Amniotic epithelial cell (primary cell): ENCODE measurements at regions not wholly inside any gene's neighbourhood (a gene's known extent, or its start where the extent isn't known, plus 50 kb on each side); places are given as distances from the start of the nearest gene placed in this dataset.

Experiments used
- DNase-seq: peaks from one replicate; pipeline ENCODE4 v3.0.0-alpha.2; 2010; ENCODE audit warnings: low read depth

- no peak for DNase-seq
Measured at GRCh38 chr4:141403782-141404181, 183.1 kb downstream of the ZNF330 start.

GRCh38 chr4:141406237-141406636, 185.5 kb downstream of the ZNF330 start:
- peak; percentile 37 for DNase-seq

- DNase-seq, result no peak
Measured at GRCh38 chr4:141409556-141409955, 188.9 kb downstream of the ZNF330 start.

- DNase-seq, result peak; percentile 9
Measured at GRCh38 chr4:141410839-141411238, 190.1 kb downstream of the ZNF330 start.

GRCh38 chr4:141411936-141412335, 191.2 kb downstream of the ZNF330 start:
- DNase-seq, result no peak

GRCh38 chr4:141413366-141413765, 192.7 kb downstream of the ZNF330 start:
- DNase-seq, result no peak

- DNase-seq, result no peak
Measured at GRCh38 chr4:141415651-141416050, 195.0 kb downstream of the ZNF330 start.

GRCh38 chr4:141416219-141416618, 195.5 kb downstream of the ZNF330 start:
- no peak for DNase-seq

- DNase-seq, result no peak
Measured at GRCh38 chr4:141416677-141417363, 196.1 kb downstream of the ZNF330 start.

- peak; percentile 21 for DNase-seq
Measured at GRCh38 chr4:141417387-141417786, 196.7 kb downstream of the ZNF330 start.

- peak; percentile 80 for DNase-seq
Measured at GRCh38 chr4:141425124-141425523, 204.4 kb downstream of the ZNF330 start.

- DNase-seq, result peak; percentile 7
Measured at GRCh38 chr4:141427726-141428296, 207.1 kb downstream of the ZNF330 start.

GRCh38 chr4:141429933-141430332, 206.4 kb upstream of the IL15 start:
- DNase-seq, result no peak

- no peak for DNase-seq
Measured at GRCh38 chr4:141430686-141431085, 205.7 kb upstream of the IL15 start.

- peak; percentile 66 for DNase-seq
Measured at GRCh38 chr4:141432000-141432712, 204.2 kb upstream of the IL15 start.

GRCh38 chr4:141435446-141436225, 200.7 kb upstream of the IL15 start:
- peak; percentile 48 for DNase-seq

- DNase-seq, result no peak
Measured at GRCh38 chr4:141439223-141439622, 197.2 kb upstream of the IL15 start.

- DNase-seq, result no peak
Measured at GRCh38 chr4:141447761-141448160, 188.6 kb upstream of the IL15 start.

GRCh38 chr4:141448490-141448889, 187.9 kb upstream of the IL15 start:
- no peak for DNase-seq

GRCh38 chr4:141449927-141450326, 186.5 kb upstream of the IL15 start:
- no peak for DNase-seq

- DNase-seq, result peak; percentile 21
Measured at GRCh38 chr4:141455651-141456050, 180.7 kb upstream of the IL15 start.

GRCh38 chr4:141457653-141458052, 178.7 kb upstream of the IL15 start:
- no peak for DNase-seq

- peak; percentile 38 for DNase-seq
Measured at GRCh38 chr4:141458501-141458900, 177.9 kb upstream of the IL15 start.
